Duodenal mucosa (tissue), 2 donors: ENCODE measurements at regions not wholly inside any gene's neighbourhood (a gene's known extent, or its start where the extent isn't known, plus 50 kb on each side); places are given as distances from the start of the nearest gene placed in this dataset.

Source experiments
- H3K27ac ChIP-seq: one replicate; pipeline ENCODE4 v1.7.0; 2013; ENCODE audit warnings: low read depth, low read length
- H3K27me3 ChIP-seq, 2 donors: one replicate each; pipeline ENCODE4 v1.7.0; 2013; ENCODE audit warnings: low read length in 2 of 2, control low read depth in 1 of 2; ENCODE audit not compliant: insufficient read depth in 2 of 2, control insufficient read depth in 1 of 2
- H3K36me3 ChIP-seq, 2 donors: one replicate each; pipeline ENCODE4 v1.7.0; 2013; ENCODE audit warnings: low read length in 2 of 2, control low read depth in 1 of 2; ENCODE audit not compliant: insufficient read depth in 2 of 2, control insufficient read depth in 1 of 2
- H3K4me1 ChIP-seq, 2 donors: one replicate each; pipeline ENCODE4 v1.7.0; 2013; ENCODE audit warnings: low read length in 2 of 2, control low read depth in 1 of 2; ENCODE audit not compliant: insufficient read depth in 2 of 2, control insufficient read depth in 1 of 2
- H3K4me3 ChIP-seq, 2 donors: one replicate each; pipeline ENCODE4 v1.7.0; 2013; ENCODE audit warnings: low read length in 2 of 2, low read depth in 1 of 2
- H3K9ac ChIP-seq, 2 donors: one replicate each; pipeline ENCODE4 v1.7.0; 2013; ENCODE audit warnings: low read length in 2 of 2, low read depth in 1 of 2
- H3K9me3 ChIP-seq, 2 donors: one replicate each; pipeline ENCODE4 v1.7.0; 2013; ENCODE audit warnings: low read length in 2 of 2, control low read depth in 1 of 2; ENCODE audit not compliant: control insufficient read depth in 1 of 2

DNA sequence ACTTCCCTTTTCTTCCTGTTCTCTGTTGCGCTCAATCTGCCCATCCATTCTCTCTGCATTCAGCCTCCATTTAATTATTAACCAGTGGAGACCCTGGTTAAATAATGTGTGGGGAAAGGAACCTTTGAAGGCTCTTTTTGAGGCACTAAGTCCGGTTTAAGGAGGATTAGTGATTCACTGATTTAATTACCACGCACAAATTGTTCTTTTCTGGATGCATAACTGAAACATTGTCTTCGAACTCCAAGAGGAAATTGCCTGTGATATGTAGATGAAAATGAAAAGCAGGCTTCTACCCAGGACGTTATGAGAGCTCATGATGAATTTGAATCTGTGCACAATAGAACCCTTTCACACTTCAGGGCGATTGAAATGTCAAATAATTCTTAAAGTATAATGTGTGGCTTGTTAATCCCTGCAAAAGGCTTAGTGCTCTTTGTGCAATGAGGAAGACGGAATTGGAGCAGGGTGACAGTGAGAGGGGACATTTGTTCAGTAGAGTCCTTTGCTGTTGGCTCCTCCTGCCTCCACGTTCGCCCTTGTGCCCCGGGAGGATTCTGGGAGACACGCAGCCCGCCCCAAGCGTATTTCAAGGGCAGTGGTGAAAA lies 51.1 kb upstream of the ZNF236 start:
- no peaks in the 10 kb centered on the region for H3K9me3 ChIP-seq
- H3K4me3 ChIP-seq: no peak overlapping the region
- no peak overlapping the region for H3K27ac ChIP-seq
- H3K4me1 ChIP-seq: no peaks in the 10 kb centered on the region
- peaks cover 0 to 6% of the 10 kb centered on the region in 2 donors for H3K27me3 ChIP-seq
- H3K9ac ChIP-seq: no peak overlapping the region
- no peaks in the 10 kb centered on the region for H3K36me3 ChIP-seq

DNA sequence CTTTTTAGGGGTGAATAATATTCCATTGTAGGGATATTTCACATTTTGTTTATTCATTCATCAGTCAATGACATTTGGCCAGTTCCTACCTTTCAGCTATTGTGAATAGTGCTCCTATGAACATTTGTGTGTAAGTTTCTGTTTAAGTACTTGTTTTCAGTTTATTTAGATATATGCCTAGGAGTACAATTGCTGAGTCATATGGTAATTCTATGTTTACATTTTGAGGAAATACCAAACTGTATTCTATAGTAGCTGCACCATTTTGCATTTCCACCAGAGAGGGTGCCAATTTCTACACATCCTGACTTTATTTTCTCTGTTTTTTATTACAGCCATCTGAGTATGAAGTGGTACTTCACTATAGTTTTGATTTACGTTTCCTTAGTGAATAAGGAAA lies 54.4 kb upstream of the ZNF236 start:
- no peak overlapping the region for H3K9ac ChIP-seq
- no peaks in the 10 kb centered on the region for H3K36me3 ChIP-seq
- H3K27me3 ChIP-seq: peaks cover 0 to 6% of the 10 kb centered on the region in 2 donors
- H3K4me3 ChIP-seq: no peak overlapping the region
- no peaks in the 10 kb centered on the region for H3K4me1 ChIP-seq
- no peak overlapping the region for H3K27ac ChIP-seq
- H3K9me3 ChIP-seq: no peaks in the 10 kb centered on the region

DNA sequence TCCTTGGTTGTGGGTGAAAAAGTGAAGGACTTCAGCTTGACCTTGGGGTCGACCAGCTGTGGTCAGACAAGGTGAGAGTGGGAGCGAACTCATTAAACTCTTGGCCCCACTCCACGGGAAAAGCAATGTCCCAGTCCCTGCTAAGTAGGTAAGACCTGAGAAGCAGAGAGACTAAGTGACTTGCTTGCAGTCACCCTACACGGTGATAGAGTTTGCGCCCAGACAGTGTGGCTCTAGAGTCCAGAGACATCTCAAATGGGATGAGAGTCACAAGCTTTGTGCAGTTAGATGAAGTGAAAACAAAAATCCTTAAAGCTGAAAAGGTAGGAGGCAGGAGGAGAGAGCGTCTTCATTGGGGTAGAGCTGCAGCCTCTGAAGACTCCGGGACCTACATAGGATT lies 55.9 kb upstream of the ZNF236 start:
- Histone ChIP-seq H3K36me3 (no peaks in the 10 kb centered on the region), H3K9me3 (no peaks in the 10 kb centered on the region), H3K9ac (no peak overlapping the region), H3K4me1 (no peaks in the 10 kb centered on the region), H3K27ac (no peak overlapping the region), H3K27me3 (peaks cover 0 to 3% of the 10 kb centered on the region in 2 donors), H3K4me3 (no peak overlapping the region)

DNA sequence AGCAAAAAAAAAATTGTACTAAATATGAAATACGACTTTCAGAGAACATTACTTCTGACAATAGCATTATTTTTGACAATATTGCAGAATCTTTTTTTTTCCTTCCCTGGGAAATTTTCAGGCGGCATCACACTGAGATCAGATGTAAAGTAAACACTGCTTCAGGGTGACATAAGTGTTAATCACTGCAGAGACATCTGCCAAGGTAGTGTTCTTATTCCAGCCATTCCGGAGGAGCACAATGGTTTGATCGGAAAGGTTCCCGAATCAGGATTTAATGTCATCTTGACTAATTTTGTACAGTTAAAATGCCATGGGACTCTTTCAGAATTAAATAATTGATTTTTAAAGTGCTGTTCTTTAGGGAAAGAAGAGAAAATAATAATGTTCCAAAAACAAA lies 56.7 kb upstream of the ZNF236 start:
- no peak overlapping the region for H3K4me3 ChIP-seq
- H3K4me1 ChIP-seq: no peaks in the 10 kb centered on the region
- no peak overlapping the region for H3K9ac ChIP-seq
- H3K27ac ChIP-seq: no peak overlapping the region
- no peaks in the 10 kb centered on the region for H3K36me3 ChIP-seq
- H3K27me3 ChIP-seq: peaks cover 0 to 2% of the 10 kb centered on the region in 2 donors
- H3K9me3 ChIP-seq: no peaks in the 10 kb centered on the region

DNA sequence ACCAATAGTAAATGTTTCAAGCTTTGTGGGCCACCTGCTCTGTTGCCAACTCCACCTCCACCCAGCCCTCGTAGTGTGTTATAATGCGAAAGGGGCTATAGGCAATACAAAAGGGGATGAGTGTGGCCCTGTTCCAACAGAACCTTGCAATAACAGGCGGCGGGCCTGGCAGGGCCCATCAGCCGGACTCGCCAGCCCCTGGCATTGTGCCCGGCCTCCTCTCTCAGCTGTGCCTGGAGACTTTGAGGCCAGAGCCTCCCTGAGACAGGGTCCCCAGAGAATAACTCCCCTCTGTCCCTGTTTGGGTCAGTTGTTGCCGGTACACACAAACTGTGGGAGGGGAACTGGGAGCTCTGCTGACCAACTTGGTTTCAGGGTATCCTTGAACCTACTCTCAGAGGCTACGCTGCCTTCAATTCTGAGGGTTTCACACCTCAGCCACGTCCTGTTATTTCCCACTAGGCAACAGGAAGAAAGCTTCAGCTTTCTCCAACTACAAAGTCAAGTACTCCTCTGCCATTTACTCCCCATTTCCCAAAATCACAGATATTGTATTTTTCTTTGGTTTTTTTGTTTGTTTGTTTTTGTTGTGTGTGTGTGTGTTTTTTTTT lies 58.0 kb upstream of the ZNF236 start:
- no peak overlapping the region for H3K9ac ChIP-seq
- no peak overlapping the region for H3K4me3 ChIP-seq
- H3K36me3 ChIP-seq: no peaks in the 10 kb centered on the region
- no peaks in the 10 kb centered on the region for H3K27me3 ChIP-seq
- no peak overlapping the region for H3K27ac ChIP-seq
- H3K9me3 ChIP-seq: no peaks in the 10 kb centered on the region
- no peaks in the 10 kb centered on the region for H3K4me1 ChIP-seq

DNA sequence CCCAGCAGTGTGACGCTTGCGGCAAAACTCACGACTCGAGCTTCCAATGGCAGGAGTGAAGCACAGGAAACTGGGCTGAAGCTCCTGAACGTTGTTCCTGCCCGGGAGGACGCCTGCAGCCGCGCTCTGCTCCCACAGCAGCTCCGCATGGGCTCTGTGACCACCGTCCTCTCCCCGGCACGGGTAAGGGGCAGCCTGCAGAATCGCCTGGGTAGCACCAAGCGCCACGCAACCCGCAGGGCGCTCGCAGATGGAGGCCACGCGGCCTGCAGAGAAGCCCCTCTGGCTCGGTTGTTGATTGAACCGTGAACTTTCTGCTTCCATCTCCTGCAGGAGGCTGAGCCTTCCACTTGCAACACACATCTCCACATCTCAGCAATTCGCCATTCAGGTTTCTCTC lies 63.3 kb upstream of the ZNF236 start:
- no peaks in the 10 kb centered on the region for H3K9me3 ChIP-seq

DNA sequence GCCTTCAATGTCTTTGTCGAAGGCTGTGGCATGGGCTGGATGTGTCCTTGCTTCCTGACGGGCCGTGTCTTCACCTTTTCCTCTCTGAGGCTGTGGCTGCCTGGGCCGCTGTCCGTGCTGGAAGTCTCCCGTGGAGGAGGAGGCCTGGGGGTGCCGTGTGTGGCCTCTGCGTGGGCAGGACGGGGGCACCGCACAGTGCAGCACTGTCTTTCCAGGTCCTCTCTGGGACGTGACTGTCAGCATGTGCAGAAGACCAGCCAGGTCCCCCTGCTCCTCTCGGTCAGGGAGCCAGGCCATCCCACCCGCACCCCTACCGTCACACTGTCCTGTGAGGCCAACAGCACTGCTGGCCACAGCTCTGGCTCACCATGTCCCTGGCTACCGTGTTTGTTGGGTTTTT lies 64.4 kb upstream of the ZNF236 start:
- Histone ChIP-seq H3K4me1 (no peaks in the 10 kb centered on the region), H3K36me3 (no peaks in the 10 kb centered on the region), H3K9ac (no peak overlapping the region), H3K9me3 (no peaks in the 10 kb centered on the region), H3K27me3 (no peaks in the 10 kb centered on the region), H3K4me3 (no peak overlapping the region), H3K27ac (no peak overlapping the region)

More for the DNA sequence above, 63.3 kb upstream of the ZNF236 start:
- H3K27ac ChIP-seq: no peak overlapping the region
- H3K9ac ChIP-seq: no peak overlapping the region
- H3K4me3 ChIP-seq: no peak overlapping the region
- no peaks in the 10 kb centered on the region for H3K36me3 ChIP-seq
- no peaks in the 10 kb centered on the region for H3K27me3 ChIP-seq
- no peaks in the 10 kb centered on the region for H3K4me1 ChIP-seq

DNA sequence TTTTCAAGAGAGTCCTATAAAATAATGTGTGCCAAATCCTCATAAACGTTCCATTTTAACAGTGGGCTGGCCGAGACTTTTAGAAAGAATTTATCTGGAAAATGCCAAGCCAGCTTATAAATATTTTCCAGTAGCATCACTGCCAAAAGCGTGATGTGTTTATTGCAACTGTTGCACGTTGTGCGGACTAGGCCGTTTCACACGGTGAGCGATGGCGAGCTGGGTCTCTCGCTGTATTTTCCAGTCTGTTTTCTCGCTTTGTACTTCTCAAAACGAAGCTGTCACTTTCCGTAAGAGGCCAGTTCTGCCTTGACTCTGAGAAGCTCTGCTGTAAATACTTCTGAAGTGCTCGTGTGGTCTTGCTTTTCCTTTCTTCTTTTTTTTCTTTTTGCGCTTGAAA lies 65.0 kb upstream of the ZNF236 start:
- Histone ChIP-seq H3K9me3 (no peaks in the 10 kb centered on the region), H3K27ac (no peak overlapping the region), H3K4me1 (no peaks in the 10 kb centered on the region), H3K27me3 (no peaks in the 10 kb centered on the region), H3K9ac (no peak overlapping the region), H3K4me3 (no peak overlapping the region), H3K36me3 (no peaks in the 10 kb centered on the region)

DNA sequence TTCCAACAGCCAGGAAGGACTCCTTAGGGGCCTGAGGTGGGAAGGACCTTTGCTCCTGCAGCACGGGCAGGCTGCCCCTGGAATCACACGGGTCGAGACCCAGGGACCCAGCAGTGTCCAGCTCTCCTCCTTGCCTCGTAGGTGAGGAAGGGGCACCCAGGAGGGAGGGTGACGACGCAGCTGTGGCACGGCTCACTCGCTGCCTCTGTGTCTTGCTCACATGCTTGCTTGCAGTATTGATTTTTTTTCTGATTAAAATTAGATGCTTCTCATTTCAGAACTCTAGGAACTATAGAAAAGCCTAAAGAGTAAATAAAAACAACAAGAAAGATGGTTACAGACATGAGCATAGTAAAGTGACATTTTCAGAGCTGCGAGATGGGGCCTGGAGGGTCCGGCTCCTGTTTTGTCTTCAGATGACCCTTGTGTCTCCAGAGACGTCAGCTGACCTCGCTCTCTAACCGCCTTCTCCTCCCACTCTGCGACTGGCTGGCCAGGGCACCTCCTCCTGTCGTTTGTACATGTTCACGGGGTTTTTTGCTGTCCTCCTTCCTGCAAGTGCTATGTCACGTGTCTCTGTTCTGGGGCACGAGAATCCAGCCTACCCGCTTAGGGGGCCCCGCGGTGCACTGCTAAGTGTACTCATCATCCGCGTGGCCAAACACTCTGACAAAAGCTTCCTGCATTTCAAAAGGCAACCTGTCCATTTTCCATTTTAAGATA lies 65.7 kb upstream of the ZNF236 start:
- Histone ChIP-seq H3K4me3 (no peak overlapping the region), H3K27ac (no peak overlapping the region), H3K9ac (no peak overlapping the region), H3K36me3 (no peaks in the 10 kb centered on the region), H3K27me3 (no peaks in the 10 kb centered on the region), H3K9me3 (no peaks in the 10 kb centered on the region), H3K4me1 (no peaks in the 10 kb centered on the region)

DNA sequence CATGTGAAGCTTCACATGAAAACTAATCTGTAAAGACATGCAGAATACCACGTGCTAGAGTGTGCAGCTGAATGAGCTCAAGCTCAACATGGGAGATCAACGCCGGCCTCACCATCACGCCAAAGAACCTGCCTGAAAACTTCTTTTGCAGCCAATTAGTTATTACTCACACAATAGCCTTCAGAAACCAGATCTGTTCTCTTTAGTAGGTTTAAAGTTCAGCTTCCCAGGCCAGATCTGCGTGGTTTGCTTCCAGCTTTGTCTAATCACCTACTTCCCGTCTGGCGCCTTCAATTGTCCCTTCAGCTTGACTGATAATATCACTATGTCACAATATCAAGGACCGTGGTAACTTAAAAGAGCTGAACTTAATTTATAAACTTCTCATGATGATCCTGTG lies 68.0 kb upstream of the ZNF236 start:
- Histone ChIP-seq H3K9me3 (peaks cover 3 to 8% of the 10 kb centered on the region in 2 donors), H3K27me3 (no peaks in the 10 kb centered on the region), H3K4me3 (no peak overlapping the region), H3K27ac (no peak overlapping the region), H3K9ac (no peak overlapping the region), H3K36me3 (no peaks in the 10 kb centered on the region), H3K4me1 (no peaks in the 10 kb centered on the region)
